HEK293 (cell line): ENCODE measurements at regions not wholly inside any gene's neighbourhood (a gene's known extent, or its start where the extent isn't known, plus 50 kb on each side); places are given as distances from the start of the nearest gene placed in this dataset.
"Not testable (repeated sequence)": the region's sequence is repeated elsewhere in the genome, so short reads cannot be mapped to it uniquely, and the experiment has no call there.

Experiments used
- BCL11A ChIP-seq: fragments of 450-650 bp; formaldehyde crosslinking; IDR thresholded peaks from 2 replicates; pipeline ENCODE4 v1.5.1; 2016; ENCODE audit warnings: low read depth, missing biosample characterization, missing genetic modification characterization
- GFI1B ChIP-seq: fragments of 450-650 bp; formaldehyde crosslinking; IDR thresholded peaks from 2 replicates; pipeline ENCODE4 v1.5.1; 2016; ENCODE audit warnings: missing biosample characterization, missing genetic modification characterization
- GLI4 ChIP-seq: fragments of 450-650 bp; formaldehyde crosslinking; IDR thresholded peaks from 2 replicates; pipeline ENCODE4 v1.5.1; 2016; ENCODE audit warnings: missing biosample characterization, missing genetic modification characterization
- PATZ1 ChIP-seq: fragments of 450-650 bp; formaldehyde crosslinking; IDR thresholded peaks from 2 replicates; pipeline ENCODE4 v1.5.1; 2016; ENCODE audit warnings: missing biosample characterization, missing genetic modification characterization
- PRDM2 ChIP-seq: fragments of 450-650 bp; formaldehyde crosslinking; IDR thresholded peaks from 2 replicates; pipeline ENCODE4 v1.5.1; 2016; ENCODE audit warnings: missing biosample characterization, missing genetic modification characterization, borderline replicate concordance
- REST ChIP-seq: fragments of 450-650 bp; formaldehyde crosslinking; IDR thresholded peaks from 2 replicates; pipeline ENCODE4 v1.5.1; 2016; ENCODE audit warnings: missing biosample characterization, missing genetic modification characterization
- YY1 ChIP-seq: fragments of 450-650 bp; formaldehyde crosslinking; IDR thresholded peaks from 2 replicates; pipeline ENCODE4 v1.5.1; 2018; ENCODE audit warnings: missing biosample characterization, missing genetic modification characterization
- ZNF48 ChIP-seq: fragments of 450-650 bp; formaldehyde crosslinking; IDR thresholded peaks from 2 replicates; pipeline ENCODE4 v1.5.1; 2016; ENCODE audit warnings: missing biosample characterization, missing genetic modification characterization
- ZNF658 ChIP-seq: fragments of 450-650 bp; formaldehyde crosslinking; IDR thresholded peaks from 2 replicates; pipeline ENCODE4; 2016; ENCODE audit warnings: missing biosample characterization, missing genetic modification characterization
- ZNF777 ChIP-seq: fragments of 450-650 bp; formaldehyde crosslinking; IDR thresholded peaks from 2 replicates; pipeline ENCODE4 v1.5.1; 2017; ENCODE audit warnings: missing biosample characterization, missing genetic modification characterization, borderline replicate concordance
- TF ChIP-seq, protein P1 (sequence below): fragments of 450-650 bp; formaldehyde crosslinking; IDR thresholded peaks from 2 replicates; pipeline ENCODE4 v1.5.1; 2016; ENCODE audit warnings: missing biosample characterization, missing genetic modification characterization
- TF ChIP-seq, protein P2 (sequence below): fragments of 450-650 bp; formaldehyde crosslinking; IDR thresholded peaks from 2 replicates; pipeline ENCODE4; 2016; ENCODE audit warnings: missing biosample characterization, missing genetic modification characterization

GRCh38 chr20:48018851-48019250 is 233.6 kb upstream of the SULF2 start:
- TF ChIP-seq REST (tag by site-specific recombination); PRDM2; ZNF48 (tag by site-specific recombination); PATZ1 (tag by site-specific recombination); GFI1B (tag by site-specific recombination); ZNF777 (tag by site-specific recombination); GLI4; ZNF658 (tag by site-specific recombination); YY1; BCL11A (tag by site-specific recombination): not testable (repeated sequence)
- TF ChIP-seq, protein P1, sequence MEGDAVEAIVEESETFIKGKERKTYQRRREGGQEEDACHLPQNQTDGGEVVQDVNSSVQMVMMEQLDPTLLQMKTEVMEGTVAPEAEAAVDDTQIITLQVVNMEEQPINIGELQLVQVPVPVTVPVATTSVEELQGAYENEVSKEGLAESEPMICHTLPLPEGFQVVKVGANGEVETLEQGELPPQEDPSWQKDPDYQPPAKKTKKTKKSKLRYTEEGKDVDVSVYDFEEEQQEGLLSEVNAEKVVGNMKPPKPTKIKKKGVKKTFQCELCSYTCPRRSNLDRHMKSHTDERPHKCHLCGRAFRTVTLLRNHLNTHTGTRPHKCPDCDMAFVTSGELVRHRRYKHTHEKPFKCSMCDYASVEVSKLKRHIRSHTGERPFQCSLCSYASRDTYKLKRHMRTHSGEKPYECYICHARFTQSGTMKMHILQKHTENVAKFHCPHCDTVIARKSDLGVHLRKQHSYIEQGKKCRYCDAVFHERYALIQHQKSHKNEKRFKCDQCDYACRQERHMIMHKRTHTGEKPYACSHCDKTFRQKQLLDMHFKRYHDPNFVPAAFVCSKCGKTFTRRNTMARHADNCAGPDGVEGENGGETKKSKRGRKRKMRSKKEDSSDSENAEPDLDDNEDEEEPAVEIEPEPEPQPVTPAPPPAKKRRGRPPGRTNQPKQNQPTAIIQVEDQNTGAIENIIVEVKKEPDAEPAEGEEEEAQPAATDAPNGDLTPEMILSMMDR: not testable (repeated sequence)
- TF ChIP-seq, protein P2, sequence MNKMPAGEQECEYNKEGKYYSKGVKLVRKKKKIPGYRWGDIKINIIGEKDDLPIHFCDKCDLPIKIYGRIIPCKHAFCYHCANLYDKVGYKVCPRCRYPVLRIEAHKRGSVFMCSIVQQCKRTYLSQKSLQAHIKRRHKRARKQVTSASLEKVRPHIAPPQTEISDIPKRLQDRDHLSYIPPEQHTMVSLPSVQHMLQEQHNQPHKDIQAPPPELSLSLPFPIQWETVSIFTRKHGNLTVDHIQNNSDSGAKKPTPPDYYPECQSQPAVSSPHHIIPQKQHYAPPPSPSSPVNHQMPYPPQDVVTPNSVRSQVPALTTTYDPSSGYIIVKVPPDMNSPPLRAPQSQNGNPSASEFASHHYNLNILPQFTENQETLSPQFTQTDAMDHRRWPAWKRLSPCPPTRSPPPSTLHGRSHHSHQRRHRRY (tag by site-specific recombination): not testable (repeated sequence)
